NCI-H2107 (cell line): ENCODE measurements at regions not wholly inside any gene's neighbourhood (a gene's known extent, or its start where the extent isn't known, plus 50 kb on each side); places are given as distances from the start of the nearest gene placed in this dataset.

ENCODE experiments used
- DNase-seq: peaks from one replicate; lab custom pipeline; 2025; lab: John Stamatoyannopoulos, UW

DNA sequence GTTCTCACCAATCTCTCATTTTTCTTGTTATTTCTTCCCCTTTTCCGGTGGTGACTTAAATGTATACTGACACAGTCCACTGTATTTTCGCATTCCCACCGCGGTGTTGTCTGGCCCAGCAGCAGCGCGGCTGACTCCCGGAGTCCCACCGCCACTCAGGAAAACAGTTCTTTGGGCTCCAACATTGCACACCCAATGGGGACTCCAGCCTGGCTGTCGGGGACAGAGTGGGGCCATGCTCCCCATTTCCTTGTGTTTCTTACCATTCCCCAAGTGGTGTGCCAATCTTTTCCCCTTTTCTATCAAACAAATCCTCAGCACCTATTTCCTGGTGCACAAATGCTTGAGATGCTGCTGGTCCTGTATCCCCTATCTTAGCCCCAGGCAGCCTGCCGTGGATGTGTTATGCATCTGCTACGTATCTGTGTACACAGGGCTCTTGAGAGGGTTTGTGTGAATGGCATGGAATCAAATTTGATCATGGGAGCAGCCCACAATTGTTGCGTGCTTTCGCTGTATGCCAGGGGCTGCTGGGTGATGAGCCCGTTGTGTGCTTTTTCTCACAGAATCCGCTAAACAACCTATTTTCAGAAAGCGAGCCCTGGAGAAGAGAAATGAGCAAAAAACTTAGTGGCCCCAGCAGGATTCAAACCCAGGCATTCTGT is 219.1 kb upstream of the RGMA start:
- DNase-seq = no peak

- DNase-seq = no peak
These were observed 218.5 kb upstream of the RGMA start for GRCh38 chr15:93307513-93307912.

- DNase-seq = no peak
These were observed 216.3 kb upstream of the RGMA start for GRCh38 chr15:93305306-93305705.

DNA sequence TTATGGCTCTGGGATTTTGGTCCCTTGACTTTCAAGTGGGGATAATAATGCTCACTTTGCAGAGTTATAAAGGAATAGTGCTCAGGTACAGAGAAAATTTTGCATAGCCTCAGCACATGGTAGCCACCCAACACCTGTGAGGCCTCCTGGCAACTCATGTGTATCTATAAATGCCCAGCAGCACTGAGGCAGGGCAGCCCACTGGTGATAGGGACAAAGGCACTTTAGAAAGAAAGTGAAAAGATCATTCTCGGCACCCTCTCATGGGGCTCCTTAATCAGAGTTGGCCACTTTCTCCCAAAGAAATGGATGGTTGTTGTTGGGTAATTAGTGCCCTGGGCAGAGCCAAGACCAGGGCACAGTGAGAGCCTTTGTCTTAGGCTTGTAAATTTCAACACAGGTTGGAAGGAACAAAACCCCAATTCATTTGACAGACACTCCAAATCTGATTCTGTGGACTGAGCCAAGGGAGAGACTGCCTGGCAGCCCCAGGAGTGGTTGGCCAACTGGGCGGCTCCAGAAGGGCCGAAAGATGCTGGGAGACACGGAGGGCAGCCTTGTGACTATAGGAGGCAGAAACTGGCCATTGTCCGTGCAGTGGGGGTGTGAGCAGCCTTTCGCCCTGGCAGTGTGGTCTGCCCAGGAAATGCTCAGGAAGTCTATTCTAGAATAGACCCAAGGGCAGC is 213.2 kb upstream of the RGMA start:
- DNase-seq = no peak

- DNase-seq = no peak
These were observed 211.8 kb upstream of the RGMA start for GRCh38 chr15:93300796-93301195.

GRCh38 chr15:93299675-93300074 is 210.7 kb upstream of the RGMA start:
- DNase-seq = no peak

- DNase-seq = no peak
These were observed 209.9 kb upstream of the RGMA start for GRCh38 chr15:93298901-93299300.

- no peak for DNase-seq
These were observed 207.9 kb upstream of the RGMA start for GRCh38 chr15:93296759-93297500.

GRCh38 chr15:93294896-93295295 is 205.9 kb upstream of the RGMA start:
- DNase-seq = no peak

- DNase-seq = no peak
These were observed 205.1 kb upstream of the RGMA start for GRCh38 chr15:93294066-93294465.

DNA sequence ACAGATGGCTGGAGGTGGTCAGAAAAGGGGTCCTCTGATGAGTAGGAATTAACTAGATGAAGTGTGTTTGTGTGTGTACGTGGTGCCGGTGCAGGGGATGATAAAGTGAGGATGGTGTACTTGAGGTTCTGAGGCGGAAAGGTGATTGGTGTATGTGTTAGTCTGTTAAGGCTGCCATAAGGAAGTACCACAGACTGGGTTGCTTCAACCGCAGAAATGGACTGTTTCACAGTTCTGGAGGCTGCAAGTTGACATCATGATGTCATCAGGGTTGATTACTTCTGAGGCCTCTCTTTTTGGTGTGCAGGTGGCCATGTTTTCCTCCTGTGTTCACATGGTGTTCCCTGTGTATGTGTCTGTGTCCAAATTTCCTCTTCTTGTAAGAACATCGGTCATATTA is 202.4 kb upstream of the RGMA start:
- DNase-seq = no peak

GRCh38 chr15:93290618-93290946 is 201.6 kb upstream of the RGMA start:
- DNase-seq = no peak

- DNase-seq = no peak
These were observed 201.1 kb upstream of the RGMA start for GRCh38 chr15:93289941-93290617.

- no peak for DNase-seq
These were observed 199.8 kb upstream of the RGMA start for GRCh38 chr15:93288728-93289294.

- no peak for DNase-seq
These were observed 197.4 kb upstream of the RGMA start for GRCh38 chr15:93286446-93286845.

DNA sequence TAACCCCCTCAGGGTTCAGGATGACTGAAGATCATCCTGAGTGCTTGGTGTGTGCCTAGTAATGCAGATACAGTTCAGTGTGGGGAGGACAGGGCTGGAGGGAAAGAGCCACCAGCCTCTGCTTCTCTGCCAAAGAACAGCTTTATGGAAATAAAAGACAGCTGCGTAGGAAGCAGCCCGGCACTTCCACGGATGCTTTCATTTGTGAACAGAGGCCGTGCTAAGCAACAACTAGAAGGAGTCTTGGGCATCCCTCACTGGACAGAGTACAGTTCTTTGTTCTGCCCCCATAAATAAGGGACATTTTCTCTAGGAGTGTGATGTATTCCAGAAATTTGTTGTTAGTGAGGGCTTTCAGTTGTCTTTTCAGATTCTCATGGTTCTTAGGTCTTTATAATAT is 194.8 kb upstream of the RGMA start:
- no peak for DNase-seq

- no peak for DNase-seq
These were observed 193.8 kb upstream of the RGMA start for GRCh38 chr15:93282808-93283207.

- no peak for DNase-seq
These were observed 189.8 kb upstream of the RGMA start for GRCh38 chr15:93278783-93279182.

GRCh38 chr15:93278006-93278405 is 189.0 kb upstream of the RGMA start:
- no peak for DNase-seq

DNA sequence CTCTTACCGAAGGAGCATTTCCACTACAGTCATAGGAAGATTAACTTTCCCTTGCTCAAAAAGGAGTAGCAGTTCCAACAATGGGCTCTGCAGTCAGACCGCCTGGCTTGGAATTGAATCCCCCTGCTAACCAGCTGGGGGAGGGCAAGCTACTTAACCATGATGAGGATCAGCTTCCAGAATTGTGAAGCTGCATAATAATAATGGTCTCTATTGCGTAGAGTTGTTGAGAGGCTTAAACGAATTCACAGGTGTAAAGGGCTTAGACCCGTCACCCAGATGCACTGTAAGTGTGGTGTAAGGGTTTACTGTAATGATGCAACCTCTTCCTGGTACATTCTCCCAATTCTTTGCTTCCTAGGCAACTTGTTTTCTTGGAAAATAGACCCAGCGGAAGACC is 185.2 kb upstream of the RGMA start:
- no peak for DNase-seq

DNA sequence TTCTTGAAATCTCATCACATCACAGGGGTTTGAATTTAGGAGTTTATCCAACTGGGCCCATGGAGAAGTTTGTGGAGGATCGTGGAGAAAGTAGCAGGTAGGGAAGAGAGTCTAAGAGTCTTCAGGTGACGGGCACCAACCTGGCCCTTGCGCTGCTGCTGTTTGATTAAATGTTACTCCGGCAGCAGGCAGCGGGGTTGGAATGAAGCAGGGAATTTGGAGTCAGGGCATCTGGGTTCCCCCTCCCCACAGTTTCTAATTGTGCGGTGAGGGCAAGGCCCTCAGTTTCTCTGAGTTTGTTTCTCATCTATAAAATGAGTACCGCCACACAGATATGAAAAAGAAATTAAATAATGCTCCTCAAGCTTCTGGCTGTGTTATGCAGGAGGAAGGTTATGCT is 182.9 kb upstream of the RGMA start:
- no peak for DNase-seq

DNA sequence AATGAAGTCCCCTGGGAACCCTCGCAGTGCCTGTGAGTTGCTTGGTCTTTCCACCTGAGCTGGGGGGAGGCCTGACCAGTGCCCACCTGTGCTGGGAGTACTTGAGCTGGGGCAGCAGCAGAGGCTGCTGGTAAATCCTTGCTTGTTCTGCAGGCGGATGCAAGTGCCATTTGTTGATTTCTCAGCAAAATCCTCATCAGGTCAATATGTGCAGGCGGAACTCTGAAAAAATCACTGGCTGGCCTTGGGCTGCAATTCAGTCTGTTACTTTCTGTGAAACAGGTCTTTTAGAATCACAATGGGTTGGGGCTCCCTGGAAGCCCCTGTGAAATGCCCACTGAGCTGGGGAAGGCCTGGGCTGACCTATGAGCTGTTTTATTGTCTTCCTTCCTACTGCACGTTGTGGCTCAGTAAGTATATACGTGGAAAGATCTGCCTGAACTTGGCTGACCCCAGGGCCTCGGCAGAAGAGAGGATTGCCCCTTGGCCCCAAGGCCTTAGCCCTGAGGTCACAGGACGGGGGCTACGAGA is 182.0 kb upstream of the RGMA start:
- no peak for DNase-seq
